ENCODE measurements at regions not wholly inside any gene's neighbourhood (a gene's known extent, or its start where the extent isn't known, plus 50 kb on each side); places are given as distances from the start of the nearest gene placed in this dataset.

- H3K27me3 ChIP-seq (replicated peaks in 1 of 7): no peaks in the 10 kb centered on the region
- intact Hi-C loops (cut with DNase I; ENCODE audit: low total_unique reads): no loop called here
- H3K27ac ChIP-seq: no peak overlapping the region
- DNase-seq: no peak
- no peaks in the 10 kb centered on the region for H3K9me3 ChIP-seq
- H3K4me3 ChIP-seq: no peak overlapping the region
- H3K4me1 ChIP-seq: no peaks in the 10 kb centered on the region
- no peaks in the 10 kb centered on the region for H3K36me3 ChIP-seq
- TF ChIP-seq POLR2AphosphoS5 (IDR thresholded peaks at IDR 0.05) (no peak), POLR2A (IDR thresholded peaks at IDR 0.05) (no peak), CTCF (IDR thresholded peaks at IDR 0.05 in 8 of 11, conservative IDR thresholded peaks at IDR 0.05 in 3 of 11) (no peak)
- 76 to 91% (median 83%) methylated on average over 2 of the region's 2 CpGs for WGBS, 5 donors
These were observed 1431.0 kb upstream of the ATXN8OS start for GRCh38 chr13:68676513-68677115.

DNA sequence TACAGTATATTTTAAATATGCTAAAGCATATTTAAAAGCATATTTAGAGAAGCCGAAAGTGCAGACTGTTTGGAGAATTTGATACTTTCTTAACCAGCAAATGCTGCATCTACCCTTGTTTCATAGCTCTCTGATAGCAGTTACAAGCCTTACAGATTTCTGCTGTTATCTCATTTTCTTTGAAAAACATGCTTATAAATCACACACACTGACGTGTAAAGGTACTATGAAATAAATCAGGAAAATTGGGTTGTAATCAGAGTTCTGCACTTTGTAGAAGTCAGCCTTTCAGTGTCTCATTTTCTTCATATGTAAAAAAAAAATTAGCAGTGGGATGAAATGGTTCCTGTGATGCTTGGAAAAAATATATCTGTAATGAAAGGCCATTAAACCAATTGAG lies 1432.4 kb upstream of the ATXN8OS start:
- no peaks in the 10 kb centered on the region for H3K27me3 ChIP-seq (replicated peaks in 1 of 7)
- 75 to 88% (median 81%) methylated on average over 2 of the region's 2 CpGs for WGBS, 5 donors
- no peaks in the 10 kb centered on the region for H3K36me3 ChIP-seq
- no peaks in the 10 kb centered on the region for H3K9me3 ChIP-seq
- no peaks in the 10 kb centered on the region for H3K4me1 ChIP-seq
- DNase-seq: no peak
- intact Hi-C loops (cut with DNase I; ENCODE audit: low total_unique reads): no loop called here
- H3K4me3 ChIP-seq: no peak overlapping the region
- TF ChIP-seq CTCF (IDR thresholded peaks at IDR 0.05 in 8 of 11, conservative IDR thresholded peaks at IDR 0.05 in 3 of 11) (no peak), POLR2AphosphoS5 (IDR thresholded peaks at IDR 0.05) (no peak), POLR2A (IDR thresholded peaks at IDR 0.05) (no peak)
- no peak overlapping the region for H3K27ac ChIP-seq

GRCh38 chr13:68667863-68668262 lies 1437.7 kb upstream of the PCDH9 start:
- DNase-seq: no peak
- Histone ChIP-seq H3K4me1 (no peaks in the 10 kb centered on the region), H3K27ac (no peak overlapping the region), H3K4me3 (no peak overlapping the region), H3K9me3 (no peaks in the 10 kb centered on the region), H3K36me3 (no peaks in the 10 kb centered on the region), H3K27me3 (replicated peaks in 1 of 7) (no peaks in the 10 kb centered on the region)
- intact Hi-C loops (cut with DNase I; ENCODE audit: low total_unique reads): no loop called here
- TF ChIP-seq POLR2AphosphoS5 (IDR thresholded peaks at IDR 0.05) (no peak), POLR2A (IDR thresholded peaks at IDR 0.05) (no peak), CTCF (IDR thresholded peaks at IDR 0.05 in 8 of 11, conservative IDR thresholded peaks at IDR 0.05 in 3 of 11) (no peak)
- 68 to 83% (median 80%) methylated on average over 3 of the region's 3 CpGs for WGBS, 5 donors

DNA sequence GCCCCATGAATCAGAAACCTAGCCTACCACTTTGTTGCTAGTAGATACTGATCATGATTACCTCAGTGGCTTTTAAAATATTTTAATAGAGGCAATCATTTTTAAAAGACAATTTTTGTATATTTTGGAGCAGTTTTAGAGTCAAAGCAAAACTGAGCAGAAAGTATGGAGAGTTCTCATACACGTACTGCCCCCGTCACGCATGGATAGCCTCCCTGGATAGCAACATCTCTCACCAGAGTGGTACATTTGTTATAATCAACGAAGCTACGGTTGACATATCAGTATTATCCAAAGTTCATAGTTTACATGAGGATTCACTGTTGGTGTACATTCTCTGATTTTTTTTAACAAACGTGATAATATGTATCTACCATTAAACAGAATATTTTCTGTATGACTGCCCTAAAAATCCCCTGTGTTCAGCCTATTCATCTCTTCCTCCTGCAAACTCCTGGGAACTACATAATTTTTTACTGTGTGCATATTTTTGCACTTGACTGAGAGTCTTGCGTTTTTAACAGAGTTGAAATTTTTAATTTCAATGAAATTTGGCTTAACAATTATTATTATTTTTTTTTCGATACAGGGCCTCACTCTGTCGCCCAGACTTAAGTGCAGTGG lies 1436.8 kb upstream of the PCDH9 start:
- H3K27ac ChIP-seq: no peak overlapping the region
- no peak for DNase-seq
- TF ChIP-seq POLR2A (IDR thresholded peaks at IDR 0.05) (no peak), CTCF (IDR thresholded peaks at IDR 0.05 in 8 of 11, conservative IDR thresholded peaks at IDR 0.05 in 3 of 11) (no peak), POLR2AphosphoS5 (IDR thresholded peaks at IDR 0.05) (no peak)
- no peaks in the 10 kb centered on the region for H3K4me1 ChIP-seq
- no peaks in the 10 kb centered on the region for H3K36me3 ChIP-seq
- 71 to 87% (median 78%) methylated on average over 9 of the region's 9 CpGs for WGBS, 5 donors
- H3K4me3 ChIP-seq: no peak overlapping the region
- no peaks in the 10 kb centered on the region for H3K9me3 ChIP-seq
- H3K27me3 ChIP-seq (replicated peaks in 1 of 7): no peaks in the 10 kb centered on the region
- intact Hi-C loops (cut with DNase I; ENCODE audit: low total_unique reads): no loop called here

Data from spleen (tissue), 11 donors.